Gastrocnemius medialis (tissue), 4 donors: ENCODE measurements at regions not wholly inside any gene's neighbourhood (a gene's known extent, or its start where the extent isn't known, plus 50 kb on each side); places are given as distances from the start of the nearest gene placed in this dataset.

Experiments
- ATAC-seq, 2 donors: fragments of 150-250 bp; one replicate each; pipeline ENCODE4 v1.9.1; 2016
- DNase-seq, 2 donors: peaks; one replicate each; pipeline ENCODE4 v3.0.0-alpha.2; 2019
- H3K27ac ChIP-seq, 4 donors: fragments of 200-600 bp; sonication (generic); 1 replicate in 1 of 4; 2 replicates in 3 of 4; pipeline ENCODE4 v1.5.1; 2016 to 2018; ENCODE audit warnings: mild to moderate bottlenecking in 2 of 4, moderate library complexity in 1 of 4
- H3K27me3 ChIP-seq, 3 donors: fragments of 200-600 bp; sonication (generic) in 2 of 3; 1 replicate in 1 of 3; 2 replicates in 2 of 3; pipeline versions ENCODE4 v1.5.1 to v1.6.0; 2016 to 2019; ENCODE audit warnings: mild to moderate bottlenecking in 1 of 3, moderate library complexity in 1 of 3
- H3K36me3 ChIP-seq, 2 donors: fragments of 200-600 bp; sonication (generic) in 1 of 2; one replicate each; pipeline ENCODE4 v1.5.1; 2017 to 2018
- H3K4me1 ChIP-seq, 2 donors: fragments of 200-600 bp; sonication (generic) in 1 of 2; one replicate each; pipeline ENCODE4 v1.5.1; 2016 to 2017; ENCODE audit warnings: mild to moderate bottlenecking in 2 of 2
- H3K4me3 ChIP-seq, 4 donors: fragments of 200-600 bp; sonication (generic) in 3 of 4; 1 replicate in 1 of 4; 2 replicates in 3 of 4; pipeline ENCODE4 v1.5.1; 2016 to 2019; ENCODE audit warnings: mild to moderate bottlenecking in 2 of 4
- H3K9me3 ChIP-seq, 3 donors: fragments of 200-600 bp; sonication (generic) in 2 of 3; 1 replicate in 1 of 3; 2 replicates in 2 of 3; pipeline ENCODE4 v1.5.1; 2016 to 2019
- POLR2A ChIP-seq, 2 donors: fragments of 450-650 bp; IDR thresholded peaks; one replicate each; pipeline ENCODE4 v1.6.1; 2017; ENCODE audit warnings: antibody characterized with exemption in 2 of 2, mild to moderate bottlenecking in 2 of 2, moderate library complexity in 2 of 2
- in situ Hi-C, 4 donors: fragments of 200-750 bp; cut with MboI; loops; one replicate each; pipeline versions ENCODE4 v1.15.0 to v1.8.0; 2017; ENCODE audit warnings: low sequenced_read_pairs in 4 of 4
- intact Hi-C: fragments of 100-400 bp; cut with DNase I; formaldehyde crosslinking; loops from one replicate; pipeline ENCODE4 v1.15.1; 2023; ENCODE audit warnings: low total_unique reads
- TF ChIP-seq, protein P1 (sequence below), 5 experiments: fragments of 450-650 bp in 3 of 5; fragments of 200-600 bp in 2 of 5; sonication (generic) in 2 of 5; IDR thresholded peaks in 4 of 5; conservative IDR thresholded peaks in 1 of 5; 1 replicate in 4 of 5; 2 replicates in 1 of 5; pipeline ENCODE4 v1.5.1; 2016 to 2019; ENCODE audit warnings: antibody characterized with exemption in 5 of 5, mild to moderate bottlenecking in 3 of 5, moderate library complexity in 3 of 5

DNA sequence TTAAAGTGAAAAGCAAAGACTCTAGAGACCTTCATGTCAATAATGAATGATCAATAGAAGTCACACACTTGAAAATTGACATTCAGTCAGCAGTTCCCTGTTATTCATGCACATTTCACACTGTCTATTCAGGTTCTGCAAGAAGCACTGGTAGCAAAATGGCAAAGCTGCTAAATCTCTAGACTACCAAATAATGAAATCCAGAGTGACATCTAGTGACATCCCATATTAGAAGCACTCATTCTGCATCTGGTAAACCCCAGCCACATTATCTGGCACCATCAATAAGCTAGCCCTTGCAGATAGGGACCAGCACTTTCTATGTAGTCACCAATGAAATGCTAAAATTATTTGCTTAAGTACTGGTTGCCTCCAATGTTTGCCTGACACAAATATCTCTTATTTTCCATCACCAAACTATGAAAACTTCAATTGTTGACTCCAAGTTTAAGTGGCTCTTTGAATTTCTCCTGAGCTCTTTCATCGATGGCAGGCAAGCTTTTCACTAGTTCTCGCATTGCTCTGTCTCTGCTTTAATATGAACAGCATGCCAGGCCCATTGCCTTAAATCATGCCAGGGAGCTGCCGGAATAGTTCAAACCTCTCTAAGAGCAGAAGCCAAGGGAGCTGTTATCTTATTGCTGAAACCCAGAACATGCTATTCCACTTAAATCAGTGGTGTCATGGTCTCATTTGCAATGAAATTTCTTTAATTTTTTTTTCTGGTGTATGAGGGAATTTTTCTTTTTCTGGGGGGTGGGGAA lies 409.9 kb downstream of the MZT1 start:
- H3K36me3 ChIP-seq = no peaks in the 10 kb centered on the region
- no peaks in the 10 kb centered on the region for H3K9me3 ChIP-seq
- in situ Hi-C loops = no loop called here
- H3K27me3 ChIP-seq = no peaks in the 10 kb centered on the region
- intact Hi-C loops = no loop called here
- no peak for ATAC-seq
- no peak overlapping the region for H3K27ac ChIP-seq
- no peak for DNase-seq
- no peak overlapping the region for H3K4me3 ChIP-seq
- TF ChIP-seq POLR2A (IDR thresholded peaks at IDR 0.05) = no peak
- H3K4me1 ChIP-seq = no peaks in the 10 kb centered on the region

DNA sequence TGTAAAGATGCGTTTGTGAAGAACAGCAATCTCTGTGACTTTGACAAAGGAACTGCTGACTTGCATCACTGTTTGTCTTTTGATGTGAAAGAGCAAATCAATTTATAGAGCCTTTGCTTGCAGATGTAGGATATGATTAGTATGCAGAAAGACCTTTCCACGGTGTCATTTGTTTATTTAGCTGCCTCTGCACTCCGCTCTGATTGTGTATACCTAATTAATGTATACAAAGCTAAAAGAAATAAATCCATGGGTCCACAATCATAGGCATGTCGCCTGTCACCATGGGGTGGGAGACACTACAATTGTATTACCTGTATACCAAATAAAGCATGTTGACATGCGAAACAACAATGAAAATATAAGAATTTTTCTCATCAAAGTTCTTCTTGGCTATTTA lies 410.7 kb downstream of the MZT1 start:
- H3K27ac ChIP-seq = no peak overlapping the region
- no peaks in the 10 kb centered on the region for H3K36me3 ChIP-seq
- in situ Hi-C loops = no loop called here
- intact Hi-C loops = no loop called here
- H3K4me1 ChIP-seq = no peaks in the 10 kb centered on the region
- ATAC-seq = no peak
- TF ChIP-seq POLR2A (IDR thresholded peaks at IDR 0.05) = no peak
- TF ChIP-seq, protein P1, sequence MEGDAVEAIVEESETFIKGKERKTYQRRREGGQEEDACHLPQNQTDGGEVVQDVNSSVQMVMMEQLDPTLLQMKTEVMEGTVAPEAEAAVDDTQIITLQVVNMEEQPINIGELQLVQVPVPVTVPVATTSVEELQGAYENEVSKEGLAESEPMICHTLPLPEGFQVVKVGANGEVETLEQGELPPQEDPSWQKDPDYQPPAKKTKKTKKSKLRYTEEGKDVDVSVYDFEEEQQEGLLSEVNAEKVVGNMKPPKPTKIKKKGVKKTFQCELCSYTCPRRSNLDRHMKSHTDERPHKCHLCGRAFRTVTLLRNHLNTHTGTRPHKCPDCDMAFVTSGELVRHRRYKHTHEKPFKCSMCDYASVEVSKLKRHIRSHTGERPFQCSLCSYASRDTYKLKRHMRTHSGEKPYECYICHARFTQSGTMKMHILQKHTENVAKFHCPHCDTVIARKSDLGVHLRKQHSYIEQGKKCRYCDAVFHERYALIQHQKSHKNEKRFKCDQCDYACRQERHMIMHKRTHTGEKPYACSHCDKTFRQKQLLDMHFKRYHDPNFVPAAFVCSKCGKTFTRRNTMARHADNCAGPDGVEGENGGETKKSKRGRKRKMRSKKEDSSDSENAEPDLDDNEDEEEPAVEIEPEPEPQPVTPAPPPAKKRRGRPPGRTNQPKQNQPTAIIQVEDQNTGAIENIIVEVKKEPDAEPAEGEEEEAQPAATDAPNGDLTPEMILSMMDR (IDR thresholded peaks at IDR 0.05 in 4 of 5, conservative IDR thresholded peaks at IDR 0.05 in 1 of 5) = no peak
- no peak overlapping the region for H3K4me3 ChIP-seq
- no peaks in the 10 kb centered on the region for H3K27me3 ChIP-seq
- H3K9me3 ChIP-seq = no peaks in the 10 kb centered on the region
- no peak for DNase-seq

DNA sequence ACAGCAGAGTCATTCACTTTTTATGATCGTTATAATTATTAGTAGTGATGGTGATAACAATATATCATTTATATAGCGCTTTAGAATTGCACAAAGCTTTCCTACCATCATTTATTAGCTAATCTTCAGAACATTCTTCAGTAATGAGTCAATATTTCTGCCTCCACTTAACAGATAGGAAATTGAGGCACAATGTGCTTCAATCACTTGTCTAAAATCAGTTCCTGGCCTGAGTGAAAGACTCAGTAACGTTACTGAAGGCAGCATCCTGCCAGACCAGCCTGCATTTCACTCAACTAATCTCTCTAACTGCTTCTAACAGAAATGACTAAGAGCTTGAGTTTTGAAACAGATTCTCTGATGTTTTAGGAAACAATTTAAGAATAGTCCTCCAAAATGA lies 412.1 kb downstream of the MZT1 start:
- Histone ChIP-seq H3K9me3 (no peaks in the 10 kb centered on the region), H3K27me3 (no peaks in the 10 kb centered on the region), H3K36me3 (no peaks in the 10 kb centered on the region), H3K4me3 (no peak overlapping the region), H3K4me1 (no peaks in the 10 kb centered on the region), H3K27ac (no peak overlapping the region)
- intact Hi-C loops (no loop called here), in situ Hi-C loops (no loop called here)
- TF ChIP-seq POLR2A (IDR thresholded peaks at IDR 0.05) = no peak
- TF ChIP-seq, protein P1 (IDR thresholded peaks at IDR 0.05 in 4 of 5, conservative IDR thresholded peaks at IDR 0.05 in 1 of 5) = no peak
- no peak for ATAC-seq
- no peak for DNase-seq

DNA sequence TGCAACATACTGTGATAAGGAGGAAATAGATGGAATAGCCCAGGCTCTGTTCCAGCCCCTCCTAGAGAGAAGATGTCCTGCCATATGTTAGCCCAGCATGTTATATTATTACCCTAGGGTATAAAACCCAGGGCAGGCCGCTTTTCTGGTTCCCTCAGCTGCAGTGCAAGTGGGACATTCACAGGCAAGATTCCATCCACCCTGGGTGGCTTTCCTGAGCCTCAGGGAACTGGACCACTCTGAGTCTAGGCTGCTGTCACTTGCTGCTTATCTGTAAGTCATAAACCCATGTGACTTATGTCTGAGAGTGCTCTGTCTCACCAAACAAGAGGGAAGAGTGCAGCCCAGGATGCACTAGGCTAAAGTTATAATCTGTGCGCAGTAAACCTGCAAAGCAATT lies 413.2 kb downstream of the MZT1 start:
- ATAC-seq (no peak), DNase-seq (no peak)
- no peak for TF ChIP-seq POLR2A (IDR thresholded peaks at IDR 0.05)
- TF ChIP-seq, protein P1 (IDR thresholded peaks at IDR 0.05 in 4 of 5, conservative IDR thresholded peaks at IDR 0.05 in 1 of 5) = no peak
- Histone ChIP-seq H3K9me3 (no peaks in the 10 kb centered on the region), H3K36me3 (no peaks in the 10 kb centered on the region), H3K4me3 (no peak overlapping the region), H3K27ac (no peak overlapping the region), H3K4me1 (no peaks in the 10 kb centered on the region), H3K27me3 (no peaks in the 10 kb centered on the region)
- intact Hi-C loops = no loop called here
- in situ Hi-C loops = no loop called here

DNA sequence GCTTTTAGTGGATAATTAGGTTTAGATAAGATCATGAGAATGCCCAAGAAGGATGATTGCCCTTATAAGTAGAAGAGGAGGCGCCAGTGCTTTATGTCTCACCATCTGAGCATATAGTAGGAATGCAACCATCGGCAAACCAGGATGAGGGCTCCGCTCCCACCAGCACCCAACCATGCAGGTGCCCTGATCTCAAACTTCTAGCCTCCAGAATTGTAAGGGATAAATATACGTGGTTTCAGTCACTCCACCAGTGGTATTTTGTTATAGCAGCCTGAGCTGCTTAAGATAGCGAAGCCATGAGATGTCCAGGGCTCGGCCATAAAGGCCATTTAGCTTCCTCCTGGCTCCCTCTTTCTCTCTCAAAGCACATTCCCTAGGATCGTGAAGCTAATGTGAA lies 413.9 kb downstream of the MZT1 start:
- Histone ChIP-seq H3K36me3 (no peaks in the 10 kb centered on the region), H3K27ac (no peak overlapping the region), H3K4me1 (no peaks in the 10 kb centered on the region), H3K9me3 (no peaks in the 10 kb centered on the region), H3K27me3 (no peaks in the 10 kb centered on the region), H3K4me3 (no peak overlapping the region)
- intact Hi-C loops (no loop called here), in situ Hi-C loops (no loop called here)
- DNase-seq (no peak), ATAC-seq (no peak)
- TF ChIP-seq, protein P1 (IDR thresholded peaks at IDR 0.05 in 4 of 5, conservative IDR thresholded peaks at IDR 0.05 in 1 of 5) = no peak
- TF ChIP-seq POLR2A (IDR thresholded peaks at IDR 0.05) = no peak
